ENCODE measurements at regions not wholly inside any gene's neighbourhood (a gene's known extent, or its start where the extent isn't known, plus 50 kb on each side); places are given as distances from the start of the nearest gene placed in this dataset.

DNA sequence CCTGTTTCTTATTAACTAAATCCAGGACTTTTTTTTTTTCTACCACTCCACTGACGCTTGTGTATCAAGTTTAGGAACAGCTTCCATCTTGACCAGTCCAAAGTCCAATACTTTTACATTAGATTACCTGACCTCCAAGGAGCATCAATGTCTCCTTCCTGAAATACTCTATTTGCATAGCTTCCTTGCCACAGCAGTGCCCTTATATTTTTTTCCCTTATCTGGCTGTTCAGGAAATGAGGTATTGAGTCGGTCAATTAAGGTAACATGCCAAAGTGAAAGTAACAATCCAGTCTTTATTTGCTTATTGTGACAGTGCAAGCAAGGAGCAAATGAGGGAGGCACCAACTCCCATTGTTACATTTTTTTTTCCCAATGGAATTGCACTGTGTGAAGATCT lies 730.8 kb upstream of the NDST4 start:
- no peak overlapping the region for H3K4ac ChIP-seq (ENCODE audit: low read depth, low read length)
- no peak overlapping the region for H3K27ac ChIP-seq (ENCODE audit: insufficient read depth, low read length)
- in situ Hi-C loops (cut with MboI; ENCODE audit: low sequenced_read_pairs) (no loop called here), intact Hi-C loops (cut with micrococcal nuclease) (no loop called here), dilution Hi-C loops (cut with HindIII; ENCODE audit: low sequenced_read_pairs, unreplicated experiment) (no loop called here)
- no peak for DNase-seq
- no peaks in the 10 kb centered on the region for H4K20me1 ChIP-seq (ENCODE audit: insufficient read depth, low read length)
- no peaks in the 10 kb centered on the region for H3K27me3 ChIP-seq (ENCODE audit: control insufficient read depth, insufficient read depth, low read length)
- H4K5ac ChIP-seq (ENCODE audit: low read depth, low read length), result no peak overlapping the region
- no peak overlapping the region for H3K56ac ChIP-seq (ENCODE audit: extremely low read depth, insufficient read depth, low read length)
- no peak overlapping the region for H2AK9ac ChIP-seq (replicated peaks; ENCODE audit: low read depth, low read length, poor library complexity)
- CTCF ChIA-PET, result no interaction called here
- H2BK5ac ChIP-seq (ENCODE audit: low read depth, low read length, poor library complexity, severe bottlenecking), result no peak overlapping the region
- no peak overlapping the region for H4K91ac ChIP-seq (ENCODE audit: insufficient read depth, low read depth, low read length)
- TF ChIP-seq MAFK (IDR thresholded peaks at IDR 0.05; ENCODE audit: low read depth, low read length), result no peak
- TF ChIP-seq RAD21 (IDR thresholded peaks at IDR 0.05; ENCODE audit: low read length), result no peak
- TF ChIP-seq MXI1 (IDR thresholded peaks at IDR 0.05; ENCODE audit: borderline replicate concordance, low read depth, low read length), result no peak
- no peak for TF ChIP-seq CEBPB (IDR thresholded peaks at IDR 0.05; ENCODE audit: low read depth, low read length)
- TF ChIP-seq SMC3 (IDR thresholded peaks at IDR 0.05; ENCODE audit: low read depth, low read length), result no peak
- TF ChIP-seq, protein P1, sequence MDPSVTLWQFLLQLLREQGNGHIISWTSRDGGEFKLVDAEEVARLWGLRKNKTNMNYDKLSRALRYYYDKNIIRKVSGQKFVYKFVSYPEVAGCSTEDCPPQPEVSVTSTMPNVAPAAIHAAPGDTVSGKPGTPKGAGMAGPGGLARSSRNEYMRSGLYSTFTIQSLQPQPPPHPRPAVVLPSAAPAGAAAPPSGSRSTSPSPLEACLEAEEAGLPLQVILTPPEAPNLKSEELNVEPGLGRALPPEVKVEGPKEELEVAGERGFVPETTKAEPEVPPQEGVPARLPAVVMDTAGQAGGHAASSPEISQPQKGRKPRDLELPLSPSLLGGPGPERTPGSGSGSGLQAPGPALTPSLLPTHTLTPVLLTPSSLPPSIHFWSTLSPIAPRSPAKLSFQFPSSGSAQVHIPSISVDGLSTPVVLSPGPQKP (IDR thresholded peaks at IDR 0.05; ENCODE audit: borderline replicate concordance, low read depth, low read length), result no peak
- TF ChIP-seq POLR2A (IDR thresholded peaks at IDR 0.05; ENCODE audit: low read depth, low read length), result no peak
- no peak for TF ChIP-seq RCOR1 (IDR thresholded peaks at IDR 0.05; ENCODE audit: insufficient replicate concordance, low read length)
- TF ChIP-seq FOS (IDR thresholded peaks at IDR 0.05; ENCODE audit: low read depth, low read length), result no peak
- TF ChIP-seq, protein P2, sequence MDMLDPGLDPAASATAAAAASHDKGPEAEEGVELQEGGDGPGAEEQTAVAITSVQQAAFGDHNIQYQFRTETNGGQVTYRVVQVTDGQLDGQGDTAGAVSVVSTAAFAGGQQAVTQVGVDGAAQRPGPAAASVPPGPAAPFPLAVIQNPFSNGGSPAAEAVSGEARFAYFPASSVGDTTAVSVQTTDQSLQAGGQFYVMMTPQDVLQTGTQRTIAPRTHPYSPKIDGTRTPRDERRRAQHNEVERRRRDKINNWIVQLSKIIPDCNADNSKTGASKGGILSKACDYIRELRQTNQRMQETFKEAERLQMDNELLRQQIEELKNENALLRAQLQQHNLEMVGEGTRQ (IDR thresholded peaks at IDR 0.05; ENCODE audit: low read depth, low read length), result no peak
- TF ChIP-seq MAZ (IDR thresholded peaks at IDR 0.05; ENCODE audit: borderline replicate concordance, low read depth, low read length), result no peak
- TF ChIP-seq BHLHE40 (IDR thresholded peaks at IDR 0.05; ENCODE audit: low read depth, low read length), result no peak
- no peak for TF ChIP-seq CHD1 (IDR thresholded peaks at IDR 0.05; ENCODE audit: low read depth, low read length)
- no peak for TF ChIP-seq NFE2L2 (IDR thresholded peaks at IDR 0.05; ENCODE audit: low read depth, low read length)
- TF ChIP-seq RFX5 (IDR thresholded peaks at IDR 0.05; ENCODE audit: low read depth, low read length), result no peak
- TF ChIP-seq, protein P3, sequence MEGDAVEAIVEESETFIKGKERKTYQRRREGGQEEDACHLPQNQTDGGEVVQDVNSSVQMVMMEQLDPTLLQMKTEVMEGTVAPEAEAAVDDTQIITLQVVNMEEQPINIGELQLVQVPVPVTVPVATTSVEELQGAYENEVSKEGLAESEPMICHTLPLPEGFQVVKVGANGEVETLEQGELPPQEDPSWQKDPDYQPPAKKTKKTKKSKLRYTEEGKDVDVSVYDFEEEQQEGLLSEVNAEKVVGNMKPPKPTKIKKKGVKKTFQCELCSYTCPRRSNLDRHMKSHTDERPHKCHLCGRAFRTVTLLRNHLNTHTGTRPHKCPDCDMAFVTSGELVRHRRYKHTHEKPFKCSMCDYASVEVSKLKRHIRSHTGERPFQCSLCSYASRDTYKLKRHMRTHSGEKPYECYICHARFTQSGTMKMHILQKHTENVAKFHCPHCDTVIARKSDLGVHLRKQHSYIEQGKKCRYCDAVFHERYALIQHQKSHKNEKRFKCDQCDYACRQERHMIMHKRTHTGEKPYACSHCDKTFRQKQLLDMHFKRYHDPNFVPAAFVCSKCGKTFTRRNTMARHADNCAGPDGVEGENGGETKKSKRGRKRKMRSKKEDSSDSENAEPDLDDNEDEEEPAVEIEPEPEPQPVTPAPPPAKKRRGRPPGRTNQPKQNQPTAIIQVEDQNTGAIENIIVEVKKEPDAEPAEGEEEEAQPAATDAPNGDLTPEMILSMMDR (conservative IDR thresholded peaks at IDR 0.05; ENCODE audit: low read depth, low read length), result no peak
- no peaks in the 10 kb centered on the region for H3K9me3 ChIP-seq (ENCODE audit: control insufficient read depth, insufficient read depth, low read length)
- no peaks in the 10 kb centered on the region for H3K9me1 ChIP-seq (ENCODE audit: insufficient read depth, low read length)
- no peak for ATAC-seq (ENCODE audit: low read depth)
- no peak overlapping the region for H3K23ac ChIP-seq (ENCODE audit: low read depth, low read length)
- POLR2A ChIA-PET (ENCODE audit: unreplicated experiment), result no interaction called here
- no peaks in the 10 kb centered on the region for H3K4me1 ChIP-seq (ENCODE audit: control insufficient read depth, insufficient read depth, low read length)
- BruUV-seq (replicated peaks), result no TSS peak
- H3K79me1 ChIP-seq (ENCODE audit: low read depth in 1 of 2, low read length in 2 of 2), result no peaks in the 10 kb centered on the region
- no peak overlapping the region for H3K14ac ChIP-seq (replicated peaks; ENCODE audit: low read depth, low read length)
- H2AK5ac ChIP-seq (ENCODE audit: low read depth, low read length), result no peak overlapping the region
- no peak overlapping the region for H4K8ac ChIP-seq (ENCODE audit: low read depth in 2 of 2, low read length in 2 of 2)
- H2BK120ac ChIP-seq (ENCODE audit: low read depth, low read length), result no peak overlapping the region
- H3K9ac ChIP-seq (ENCODE audit: low read depth, low read length), result no peak overlapping the region
- no peaks in the 10 kb centered on the region for H3K36me3 ChIP-seq (ENCODE audit: control insufficient read depth, insufficient read depth, low read length)
- 88% methylated on average over 1 of the region's 2 CpGs; no CpG with 5 or more reads in 1 of the 2 experiments for WGBS, 2 experiments (ENCODE audit: extremely low coverage in 2 of 2, insufficient read length in 1 of 2)
- H2BK15ac ChIP-seq (ENCODE audit: low read depth, low read length), result no peak overlapping the region
- no peak overlapping the region for H2BK20ac ChIP-seq (ENCODE audit: low read depth, low read length)
- no peak overlapping the region for H3K4me2 ChIP-seq (ENCODE audit: low read depth, low read length)
- no peak overlapping the region for H3K4me3 ChIP-seq (ENCODE audit: insufficient read depth, low read depth, low read length)
- H2AFZ ChIP-seq (replicated peaks; ENCODE audit: low read length, poor library complexity), result no peak overlapping the region
- no peak overlapping the region for H3K18ac ChIP-seq (ENCODE audit: low read depth, low read length)

All from IMR-90 (cell line).